ENCODE measurements at regions not wholly inside any gene's neighbourhood (a gene's known extent, or its start where the extent isn't known, plus 50 kb on each side); places are given as distances from the start of the nearest gene placed in this dataset.

DNA sequence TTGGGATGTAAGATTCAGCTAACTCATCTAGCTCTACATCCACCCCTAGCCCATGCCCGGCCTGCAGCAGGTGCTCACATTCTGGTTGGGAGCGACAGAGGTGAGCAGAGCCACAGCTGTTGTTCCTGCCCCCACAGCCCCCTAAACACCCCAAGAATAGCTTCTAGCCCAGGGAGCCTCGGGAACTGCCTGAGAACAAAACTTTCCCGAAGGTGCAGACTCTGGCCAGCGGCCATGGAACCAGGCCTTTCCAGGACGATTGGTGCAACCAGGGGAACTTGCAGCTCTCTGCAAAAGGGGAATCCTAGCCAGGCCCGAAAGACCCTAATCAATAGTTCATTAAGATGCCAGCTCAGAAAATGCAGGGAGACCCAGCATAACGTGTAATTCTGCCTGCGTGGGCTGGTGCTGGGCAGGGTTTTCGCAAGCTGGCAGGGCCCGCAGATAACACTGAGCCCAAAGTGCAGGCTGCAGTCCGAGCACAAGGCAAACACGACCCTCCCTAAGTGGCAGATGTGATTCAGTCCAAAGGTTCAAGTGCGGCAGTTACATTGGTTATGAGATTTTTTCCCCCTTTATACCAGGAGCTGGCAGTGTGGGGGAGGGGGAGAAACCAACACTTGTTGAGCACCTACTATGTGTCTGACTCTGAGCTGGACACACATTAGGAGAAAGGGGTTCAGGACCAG lies 122.5 kb upstream of the MAP1LC3B2 start:
- Mint-ChIP-seq H3K27me3 (ENCODE audit: unreplicated experiment) (peaks cover 3% of the 10 kb centered on the region), H3K9me3 (ENCODE audit: unreplicated experiment) (no peaks in the 10 kb centered on the region), H3K4me1 (ENCODE audit: unreplicated experiment) (no peaks in the 10 kb centered on the region), H3K36me3 (ENCODE audit: low read depth, unreplicated experiment) (no peaks in the 10 kb centered on the region), H3K4me3 (ENCODE audit: unreplicated experiment) (no peak overlapping the region), H3K27ac (ENCODE audit: unreplicated experiment) (no peak overlapping the region)
- DNase-seq (ENCODE audit: low spot score): no peak
- TF ChIP-seq CTCF (IDR thresholded peaks at IDR 0.05; ENCODE audit: unreplicated experiment): no peak

DNA sequence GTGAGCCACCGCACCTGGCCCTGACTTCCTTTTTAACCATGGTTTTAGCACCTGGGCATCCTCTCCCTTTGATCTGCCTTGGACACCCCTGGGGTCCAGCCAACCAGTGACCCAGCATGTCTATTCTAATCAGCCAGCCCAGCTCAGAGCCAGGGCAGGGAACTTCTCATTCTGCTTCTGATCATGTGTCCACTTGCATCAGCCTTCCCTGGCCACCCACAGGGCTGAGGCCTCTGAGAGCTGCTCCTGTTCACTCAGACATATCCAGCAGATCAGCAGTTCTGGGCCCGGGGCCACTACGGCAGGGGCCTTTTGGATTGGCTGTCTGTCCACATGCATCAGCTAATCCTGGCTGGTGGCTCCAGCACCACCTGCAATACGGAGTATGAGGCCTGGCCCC lies 117.9 kb upstream of the MAP1LC3B2 start:
- DNase-seq (ENCODE audit: low spot score): no peak
- Mint-ChIP-seq H3K4me1 (ENCODE audit: unreplicated experiment) (no peaks in the 10 kb centered on the region), H3K4me3 (ENCODE audit: unreplicated experiment) (no peak overlapping the region), H3K27ac (ENCODE audit: unreplicated experiment) (no peak overlapping the region), H3K9me3 (ENCODE audit: unreplicated experiment) (no peaks in the 10 kb centered on the region), H3K27me3 (ENCODE audit: unreplicated experiment) (peaks cover 4% of the 10 kb centered on the region), H3K36me3 (ENCODE audit: low read depth, unreplicated experiment) (no peaks in the 10 kb centered on the region)
- no peak for TF ChIP-seq CTCF (IDR thresholded peaks at IDR 0.05; ENCODE audit: unreplicated experiment)

DNA sequence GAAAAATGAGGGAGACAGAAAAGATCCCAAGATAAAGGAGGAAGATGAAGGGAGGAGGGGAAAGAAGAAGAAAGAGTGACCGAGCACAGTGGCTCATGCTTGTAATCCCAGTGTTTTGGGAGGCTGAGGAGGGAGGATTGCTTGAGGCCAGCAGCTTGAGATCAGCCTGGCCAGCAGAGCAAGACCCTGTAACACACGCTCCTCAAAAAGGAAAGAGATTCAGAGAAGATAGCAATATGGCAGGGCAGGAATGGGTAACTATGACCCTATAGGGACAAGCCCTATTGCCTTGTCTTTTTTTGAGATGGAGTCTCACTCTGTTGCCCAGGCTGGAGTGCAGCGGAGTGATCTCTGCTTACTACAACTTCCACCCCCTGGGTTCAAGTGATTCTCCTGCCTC lies 116.9 kb upstream of the MAP1LC3B2 start:
- Mint-ChIP-seq H3K27ac (ENCODE audit: unreplicated experiment) (no peak overlapping the region), H3K4me1 (ENCODE audit: unreplicated experiment) (no peaks in the 10 kb centered on the region), H3K4me3 (ENCODE audit: unreplicated experiment) (no peak overlapping the region), H3K27me3 (ENCODE audit: unreplicated experiment) (peaks cover 4% of the 10 kb centered on the region), H3K36me3 (ENCODE audit: low read depth, unreplicated experiment) (no peaks in the 10 kb centered on the region), H3K9me3 (ENCODE audit: unreplicated experiment) (no peaks in the 10 kb centered on the region)
- no peak for DNase-seq (ENCODE audit: low spot score)
- TF ChIP-seq CTCF (IDR thresholded peaks at IDR 0.05; ENCODE audit: unreplicated experiment): no peak

GRCh38 chr12:116442946-116443345 lies 116.2 kb upstream of the MAP1LC3B2 start:
- no peaks in the 10 kb centered on the region for H3K36me3 Mint-ChIP-seq (ENCODE audit: low read depth, unreplicated experiment)
- no peaks in the 10 kb centered on the region for H3K4me1 Mint-ChIP-seq (ENCODE audit: unreplicated experiment)
- no peak overlapping the region for H3K27ac Mint-ChIP-seq (ENCODE audit: unreplicated experiment)
- DNase-seq (ENCODE audit: low spot score): no peak
- H3K4me3 Mint-ChIP-seq (ENCODE audit: unreplicated experiment): no peak overlapping the region
- no peaks in the 10 kb centered on the region for H3K9me3 Mint-ChIP-seq (ENCODE audit: unreplicated experiment)
- TF ChIP-seq CTCF (IDR thresholded peaks at IDR 0.05; ENCODE audit: unreplicated experiment): no peak
- peaks cover 4% of the 10 kb centered on the region for H3K27me3 Mint-ChIP-seq (ENCODE audit: unreplicated experiment)

GRCh38 chr12:116443821-116444589 lies 115.2 kb upstream of the MAP1LC3B2 start:
- TF ChIP-seq CTCF (IDR thresholded peaks at IDR 0.05; ENCODE audit: unreplicated experiment): no peak
- Mint-ChIP-seq H3K9me3 (ENCODE audit: unreplicated experiment) (no peaks in the 10 kb centered on the region), H3K4me1 (ENCODE audit: unreplicated experiment) (no peaks in the 10 kb centered on the region), H3K27ac (ENCODE audit: unreplicated experiment) (no peak overlapping the region), H3K4me3 (ENCODE audit: unreplicated experiment) (no peak overlapping the region), H3K36me3 (ENCODE audit: low read depth, unreplicated experiment) (no peaks in the 10 kb centered on the region), H3K27me3 (ENCODE audit: unreplicated experiment) (peaks cover 4% of the 10 kb centered on the region)
- no peak for DNase-seq (ENCODE audit: low spot score)

All from endothelial cell (in vitro differentiated cells).